ENCODE measurements at regions not wholly inside any gene's neighbourhood (a gene's known extent, or its start where the extent isn't known, plus 50 kb on each side); places are given as distances from the start of the nearest gene placed in this dataset.

- no peaks in the 10 kb centered on the region for H3K4me1 ChIP-seq (ENCODE audit: control insufficient read depth in 1 of 2, insufficient read depth in 1 of 2, low read depth in 1 of 2, low read length in 1 of 2)
- no peaks in the 10 kb centered on the region for H3K36me3 ChIP-seq
- H3K27ac ChIP-seq = no peak overlapping the region
- no peaks in the 10 kb centered on the region for H3K9me3 ChIP-seq
- TF ChIP-seq, protein P1, sequence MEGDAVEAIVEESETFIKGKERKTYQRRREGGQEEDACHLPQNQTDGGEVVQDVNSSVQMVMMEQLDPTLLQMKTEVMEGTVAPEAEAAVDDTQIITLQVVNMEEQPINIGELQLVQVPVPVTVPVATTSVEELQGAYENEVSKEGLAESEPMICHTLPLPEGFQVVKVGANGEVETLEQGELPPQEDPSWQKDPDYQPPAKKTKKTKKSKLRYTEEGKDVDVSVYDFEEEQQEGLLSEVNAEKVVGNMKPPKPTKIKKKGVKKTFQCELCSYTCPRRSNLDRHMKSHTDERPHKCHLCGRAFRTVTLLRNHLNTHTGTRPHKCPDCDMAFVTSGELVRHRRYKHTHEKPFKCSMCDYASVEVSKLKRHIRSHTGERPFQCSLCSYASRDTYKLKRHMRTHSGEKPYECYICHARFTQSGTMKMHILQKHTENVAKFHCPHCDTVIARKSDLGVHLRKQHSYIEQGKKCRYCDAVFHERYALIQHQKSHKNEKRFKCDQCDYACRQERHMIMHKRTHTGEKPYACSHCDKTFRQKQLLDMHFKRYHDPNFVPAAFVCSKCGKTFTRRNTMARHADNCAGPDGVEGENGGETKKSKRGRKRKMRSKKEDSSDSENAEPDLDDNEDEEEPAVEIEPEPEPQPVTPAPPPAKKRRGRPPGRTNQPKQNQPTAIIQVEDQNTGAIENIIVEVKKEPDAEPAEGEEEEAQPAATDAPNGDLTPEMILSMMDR (IDR thresholded peaks at IDR 0.05) = no peak
- no peak overlapping the region for H3K4me3 ChIP-seq (ENCODE audit: low read depth in 1 of 2, low read length in 1 of 2)
- H3K27me3 ChIP-seq = peaks cover 13% of the 10 kb centered on the region
Measured at GRCh38 chr18:11323359-11323819, 174.0 kb upstream of the PIEZO2 start.

DNA sequence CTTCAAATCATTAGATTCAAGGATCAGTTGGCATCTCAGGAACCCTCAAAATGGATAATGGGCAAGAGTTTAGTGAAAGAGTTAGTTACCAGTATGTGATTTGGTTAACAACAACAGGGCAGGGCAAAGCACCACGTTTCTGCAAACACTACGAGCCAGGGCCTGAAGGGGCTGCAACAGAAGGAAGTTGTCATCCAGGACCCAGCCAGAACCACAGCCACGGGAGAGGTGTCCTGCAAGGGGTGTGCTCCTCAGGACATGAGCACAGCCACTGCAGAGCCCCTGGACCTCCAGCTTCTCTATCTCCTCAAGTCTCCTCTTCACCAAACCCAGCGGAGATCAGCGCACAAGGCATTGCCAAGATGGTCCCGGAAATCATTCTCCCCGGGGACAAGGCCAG is 173.3 kb upstream of the PIEZO2 start:
- Histone ChIP-seq H3K36me3 (no peaks in the 10 kb centered on the region), H3K4me3 (ENCODE audit: low read depth in 1 of 2, low read length in 1 of 2) (no peak overlapping the region), H3K4me1 (ENCODE audit: control insufficient read depth in 1 of 2, insufficient read depth in 1 of 2, low read depth in 1 of 2, low read length in 1 of 2) (no peaks in the 10 kb centered on the region), H3K27ac (no peak overlapping the region), H3K27me3 (peaks cover 13% of the 10 kb centered on the region), H3K9me3 (no peaks in the 10 kb centered on the region)
- TF ChIP-seq, protein P1 (IDR thresholded peaks at IDR 0.05) = no peak

DNA sequence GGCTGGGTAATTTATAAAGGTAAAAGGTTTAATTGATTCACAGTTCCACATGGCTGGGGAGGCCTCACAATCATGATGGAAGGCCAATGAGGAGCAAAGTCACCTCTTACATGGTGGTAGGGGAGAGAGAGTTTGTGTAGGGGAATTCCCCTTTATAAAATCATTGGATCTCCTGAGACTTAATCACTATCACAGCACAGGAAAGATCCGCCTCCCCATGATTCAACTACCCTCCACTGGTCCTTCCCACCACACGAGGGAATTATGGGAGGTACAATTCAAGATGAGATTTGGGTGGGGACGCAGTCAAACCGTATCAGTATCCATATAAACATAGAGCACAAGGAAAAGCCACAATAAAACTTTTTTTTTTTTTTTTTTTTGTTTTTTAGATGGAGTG is 172.6 kb upstream of the PIEZO2 start:
- H3K4me3 ChIP-seq (ENCODE audit: low read depth in 1 of 2, low read length in 1 of 2) = no peak overlapping the region
- H3K9me3 ChIP-seq = no peaks in the 10 kb centered on the region
- H3K36me3 ChIP-seq = no peaks in the 10 kb centered on the region
- H3K4me1 ChIP-seq (ENCODE audit: control insufficient read depth in 1 of 2, insufficient read depth in 1 of 2, low read depth in 1 of 2, low read length in 1 of 2) = no peaks in the 10 kb centered on the region
- no peak overlapping the region for H3K27ac ChIP-seq
- peaks cover 13% of the 10 kb centered on the region for H3K27me3 ChIP-seq
- TF ChIP-seq, protein P1 (IDR thresholded peaks at IDR 0.05) = no peak

DNA sequence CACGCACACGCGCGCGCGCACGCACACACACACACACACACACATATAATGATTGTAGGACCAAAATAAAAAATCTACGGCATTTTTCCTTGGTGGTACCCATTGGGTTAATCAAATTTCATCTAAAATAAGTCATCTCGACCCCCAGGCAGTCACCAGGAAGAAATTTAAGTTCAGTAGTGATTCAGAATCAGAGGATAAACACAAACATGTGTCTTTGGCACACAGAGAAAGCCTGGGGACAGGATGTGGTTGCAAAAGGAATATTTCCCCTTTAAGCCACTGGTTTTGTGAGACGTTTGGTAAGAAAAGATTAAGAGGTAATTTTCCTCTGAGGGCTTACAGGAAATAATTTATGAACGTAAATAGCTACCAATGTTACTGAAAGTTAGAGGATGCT is 171.6 kb upstream of the PIEZO2 start:
- H3K9me3 ChIP-seq = no peaks in the 10 kb centered on the region
- TF ChIP-seq, protein P1 (IDR thresholded peaks at IDR 0.05) = no peak
- H3K27me3 ChIP-seq = peaks cover 13% of the 10 kb centered on the region
- H3K36me3 ChIP-seq = no peaks in the 10 kb centered on the region
- H3K27ac ChIP-seq = no peak overlapping the region
- no peaks in the 10 kb centered on the region for H3K4me1 ChIP-seq (ENCODE audit: control insufficient read depth in 1 of 2, insufficient read depth in 1 of 2, low read depth in 1 of 2, low read length in 1 of 2)
- no peak overlapping the region for H3K4me3 ChIP-seq (ENCODE audit: low read depth in 1 of 2, low read length in 1 of 2)

DNA sequence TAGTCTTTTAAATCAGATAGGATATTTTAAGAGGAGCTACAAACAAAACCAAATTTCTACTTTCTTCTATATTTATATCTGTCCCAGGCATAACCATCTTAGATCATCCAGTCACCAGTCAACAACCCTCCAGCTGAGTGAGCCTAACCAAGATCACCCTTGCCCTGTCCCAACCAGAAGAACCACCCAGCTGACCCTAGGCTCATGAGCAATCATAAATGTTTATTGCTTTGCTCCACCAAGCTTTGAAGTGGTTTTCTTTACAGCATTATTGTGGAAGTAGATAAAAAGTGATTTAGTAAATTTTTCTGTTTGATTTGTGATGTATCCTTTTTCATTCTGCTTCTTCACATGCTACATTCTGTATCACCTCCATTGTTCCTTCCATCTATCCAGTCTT is 167.2 kb upstream of the PIEZO2 start:
- Histone ChIP-seq H3K4me3 (ENCODE audit: low read depth in 1 of 2, low read length in 1 of 2) (no peak overlapping the region), H3K27me3 (peaks cover 13% of the 10 kb centered on the region), H3K4me1 (ENCODE audit: control insufficient read depth in 1 of 2, insufficient read depth in 1 of 2, low read depth in 1 of 2, low read length in 1 of 2) (no peaks in the 10 kb centered on the region), H3K27ac (no peak overlapping the region), H3K36me3 (no peaks in the 10 kb centered on the region), H3K9me3 (no peaks in the 10 kb centered on the region)
- TF ChIP-seq, protein P1 (IDR thresholded peaks at IDR 0.05) = no peak

Data from neutrophil (primary cell).